K562 (cell line): ENCODE measurements at regions not wholly inside any gene's neighbourhood (a gene's known extent, or its start where the extent isn't known, plus 50 kb on each side); places are given as distances from the start of the nearest gene placed in this dataset.

ENCODE experiments used
- EZH2 ChIP-seq: IDR thresholded peaks from 2 replicates; pipeline ENCODE4 v1.6.1; 2012; ENCODE audit warnings: low read depth, mild to moderate bottlenecking, inconsistent platforms, low read length, borderline replicate concordance
- PCBP1 ChIP-seq: fragments of 200-400 bp; formaldehyde crosslinking; IDR thresholded peaks from 2 replicates; pipeline ENCODE4 v1.6.1; 2018; ENCODE audit warnings: mild to moderate bottlenecking, low read depth, low read length; ENCODE audit not compliant: poor library complexity, severe bottlenecking
- RAD21 ChIP-seq, 2 experiments: fragments of 250-450 bp in 1 of 2; fragments of 450-650 bp in 1 of 2; sonication (Bioruptor Pico) in 1 of 2; formaldehyde crosslinking in 1 of 2; IDR thresholded peaks in 1 of 2; conservative IDR thresholded peaks in 1 of 2; 2 replicates each; pipeline versions ENCODE4 v1.4.0 to v1.8.0; 2020 to 2022; ENCODE audit warnings: mild to moderate bottlenecking in 2 of 2, moderate library complexity in 1 of 2
- SIN3A ChIP-seq, 2 experiments: fragments of 150-350 bp in 1 of 2; IDR thresholded peaks; 2 replicates each; pipeline ENCODE4 v1.6.1; 2011 to 2016; ENCODE audit warnings: borderline replicate concordance in 2 of 2, low read depth in 2 of 2, low read length in 2 of 2, mild to moderate bottlenecking in 2 of 2, moderate library complexity in 2 of 2; ENCODE audit not compliant: control insufficient read depth in 1 of 2
- SP1 ChIP-seq: sonication (generic); formaldehyde crosslinking; IDR thresholded peaks from 2 replicates; pipeline ENCODE4 v1.8.1; 2022; ENCODE audit warnings: mild to moderate bottlenecking, missing genetic modification reagents
- ZNF766 ChIP-seq: fragments of 200-800 bp; sonication (Bioruptor generic); conservative IDR thresholded peaks from 2 replicates; pipeline ENCODE4 v1.6.1; 2016; ENCODE audit warnings: missing genetic modification characterization, missing compliant biosample characterization
- TF ChIP-seq, protein P1 (sequence below): sonication (generic); formaldehyde crosslinking; IDR thresholded peaks from 2 replicates; pipeline ENCODE4 v1.8.0; 2022; ENCODE audit warnings: missing genetic modification reagents, mild to moderate bottlenecking, borderline replicate concordance
- TF ChIP-seq, protein P2 (sequence below): fragments of 200-400 bp; formaldehyde crosslinking; IDR thresholded peaks from 2 replicates; pipeline ENCODE4 v1.6.1; 2017; ENCODE audit warnings: mild to moderate bottlenecking, low read depth, low read length, moderate library complexity
- TF ChIP-seq, protein P3 (sequence below), 3 experiments: IDR thresholded peaks in 2 of 3; conservative IDR thresholded peaks in 1 of 3; 2 replicates each; pipeline ENCODE4 v1.5.1; 2011 to 2012; ENCODE audit warnings: low read length in 3 of 3, mild to moderate bottlenecking in 3 of 3, control low read depth in 2 of 3, improper control_type of control experiment in 1 of 3, inconsistent platforms in 1 of 3, low read depth in 1 of 3, mixed read lengths in 1 of 3, moderate library complexity in 1 of 3; ENCODE audit not compliant: insufficient read depth in 2 of 3
- TF ChIP-seq, protein P4 (sequence below): conservative IDR thresholded peaks from 2 replicates; pipeline ENCODE4 v1.6.1; 2011; ENCODE audit warnings: low read depth, mild to moderate bottlenecking, low read length; ENCODE audit not compliant: control insufficient read depth

DNA sequence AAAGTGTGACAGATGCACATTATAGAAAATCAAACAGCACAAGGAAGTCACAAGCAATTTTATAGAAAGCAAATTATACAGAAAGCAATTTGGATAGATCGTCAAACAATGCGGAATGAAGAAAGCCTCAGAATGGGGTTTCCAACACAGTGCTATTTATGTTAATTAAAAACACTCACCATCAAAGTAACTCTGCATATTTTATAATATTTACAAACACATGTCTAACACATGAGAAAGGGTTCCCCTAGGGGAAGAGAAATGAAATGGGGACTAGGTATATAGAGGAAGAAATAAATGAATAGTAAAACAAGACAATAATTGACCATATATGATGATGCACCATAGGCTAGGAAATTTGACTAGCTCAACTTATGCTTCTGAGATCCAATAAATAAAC lies 171.2 kb upstream of the XYLT1 start:
- TF ChIP-seq, protein P1, sequence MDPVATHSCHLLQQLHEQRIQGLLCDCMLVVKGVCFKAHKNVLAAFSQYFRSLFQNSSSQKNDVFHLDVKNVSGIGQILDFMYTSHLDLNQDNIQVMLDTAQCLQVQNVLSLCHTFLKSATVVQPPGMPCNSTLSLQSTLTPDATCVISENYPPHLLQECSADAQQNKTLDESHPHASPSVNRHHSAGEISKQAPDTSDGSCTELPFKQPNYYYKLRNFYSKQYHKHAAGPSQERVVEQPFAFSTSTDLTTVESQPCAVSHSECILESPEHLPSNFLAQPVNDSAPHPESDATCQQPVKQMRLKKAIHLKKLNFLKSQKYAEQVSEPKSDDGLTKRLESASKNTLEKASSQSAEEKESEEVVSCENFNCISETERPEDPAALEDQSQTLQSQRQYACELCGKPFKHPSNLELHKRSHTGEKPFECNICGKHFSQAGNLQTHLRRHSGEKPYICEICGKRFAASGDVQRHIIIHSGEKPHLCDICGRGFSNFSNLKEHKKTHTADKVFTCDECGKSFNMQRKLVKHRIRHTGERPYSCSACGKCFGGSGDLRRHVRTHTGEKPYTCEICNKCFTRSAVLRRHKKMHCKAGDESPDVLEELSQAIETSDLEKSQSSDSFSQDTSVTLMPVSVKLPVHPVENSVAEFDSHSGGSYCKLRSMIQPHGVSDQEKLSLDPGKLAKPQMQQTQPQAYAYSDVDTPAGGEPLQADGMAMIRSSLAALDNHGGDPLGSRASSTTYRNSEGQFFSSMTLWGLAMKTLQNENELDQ = no peak
- TF ChIP-seq EZH2 = no peak
- no peak for TF ChIP-seq PCBP1
- TF ChIP-seq, protein P2, sequence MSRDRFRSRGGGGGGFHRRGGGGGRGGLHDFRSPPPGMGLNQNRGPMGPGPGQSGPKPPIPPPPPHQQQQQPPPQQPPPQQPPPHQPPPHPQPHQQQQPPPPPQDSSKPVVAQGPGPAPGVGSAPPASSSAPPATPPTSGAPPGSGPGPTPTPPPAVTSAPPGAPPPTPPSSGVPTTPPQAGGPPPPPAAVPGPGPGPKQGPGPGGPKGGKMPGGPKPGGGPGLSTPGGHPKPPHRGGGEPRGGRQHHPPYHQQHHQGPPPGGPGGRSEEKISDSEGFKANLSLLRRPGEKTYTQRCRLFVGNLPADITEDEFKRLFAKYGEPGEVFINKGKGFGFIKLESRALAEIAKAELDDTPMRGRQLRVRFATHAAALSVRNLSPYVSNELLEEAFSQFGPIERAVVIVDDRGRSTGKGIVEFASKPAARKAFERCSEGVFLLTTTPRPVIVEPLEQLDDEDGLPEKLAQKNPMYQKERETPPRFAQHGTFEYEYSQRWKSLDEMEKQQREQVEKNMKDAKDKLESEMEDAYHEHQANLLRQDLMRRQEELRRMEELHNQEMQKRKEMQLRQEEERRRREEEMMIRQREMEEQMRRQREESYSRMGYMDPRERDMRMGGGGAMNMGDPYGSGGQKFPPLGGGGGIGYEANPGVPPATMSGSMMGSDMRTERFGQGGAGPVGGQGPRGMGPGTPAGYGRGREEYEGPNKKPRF = no peak
- no peak for TF ChIP-seq ZNF766 (CRISPR knock-in tag)
- TF ChIP-seq, protein P3, sequence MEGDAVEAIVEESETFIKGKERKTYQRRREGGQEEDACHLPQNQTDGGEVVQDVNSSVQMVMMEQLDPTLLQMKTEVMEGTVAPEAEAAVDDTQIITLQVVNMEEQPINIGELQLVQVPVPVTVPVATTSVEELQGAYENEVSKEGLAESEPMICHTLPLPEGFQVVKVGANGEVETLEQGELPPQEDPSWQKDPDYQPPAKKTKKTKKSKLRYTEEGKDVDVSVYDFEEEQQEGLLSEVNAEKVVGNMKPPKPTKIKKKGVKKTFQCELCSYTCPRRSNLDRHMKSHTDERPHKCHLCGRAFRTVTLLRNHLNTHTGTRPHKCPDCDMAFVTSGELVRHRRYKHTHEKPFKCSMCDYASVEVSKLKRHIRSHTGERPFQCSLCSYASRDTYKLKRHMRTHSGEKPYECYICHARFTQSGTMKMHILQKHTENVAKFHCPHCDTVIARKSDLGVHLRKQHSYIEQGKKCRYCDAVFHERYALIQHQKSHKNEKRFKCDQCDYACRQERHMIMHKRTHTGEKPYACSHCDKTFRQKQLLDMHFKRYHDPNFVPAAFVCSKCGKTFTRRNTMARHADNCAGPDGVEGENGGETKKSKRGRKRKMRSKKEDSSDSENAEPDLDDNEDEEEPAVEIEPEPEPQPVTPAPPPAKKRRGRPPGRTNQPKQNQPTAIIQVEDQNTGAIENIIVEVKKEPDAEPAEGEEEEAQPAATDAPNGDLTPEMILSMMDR (IDR thresholded peaks at IDR 0.05 in 2 of 3, conservative IDR thresholded peaks at IDR 0.05 in 1 of 3; ENCODE audit: insufficient read depth in 2 of 3, low read depth in 1 of 3, low read length in 3 of 3) = no peak
- TF ChIP-seq RAD21 (CRISPR knock-in tag; conservative IDR thresholded peaks at IDR 0.05 in 1 of 2, IDR thresholded peaks at IDR 0.05 in 1 of 2) = no peak
- TF ChIP-seq SIN3A (IDR thresholded peaks at IDR 0.05; ENCODE audit: borderline replicate concordance in 2 of 2, control insufficient read depth in 1 of 2, low read depth in 2 of 2, low read length in 2 of 2) = no peak
- TF ChIP-seq SP1 (CRISPR knock-in tag) = no peak
- TF ChIP-seq, protein P4, sequence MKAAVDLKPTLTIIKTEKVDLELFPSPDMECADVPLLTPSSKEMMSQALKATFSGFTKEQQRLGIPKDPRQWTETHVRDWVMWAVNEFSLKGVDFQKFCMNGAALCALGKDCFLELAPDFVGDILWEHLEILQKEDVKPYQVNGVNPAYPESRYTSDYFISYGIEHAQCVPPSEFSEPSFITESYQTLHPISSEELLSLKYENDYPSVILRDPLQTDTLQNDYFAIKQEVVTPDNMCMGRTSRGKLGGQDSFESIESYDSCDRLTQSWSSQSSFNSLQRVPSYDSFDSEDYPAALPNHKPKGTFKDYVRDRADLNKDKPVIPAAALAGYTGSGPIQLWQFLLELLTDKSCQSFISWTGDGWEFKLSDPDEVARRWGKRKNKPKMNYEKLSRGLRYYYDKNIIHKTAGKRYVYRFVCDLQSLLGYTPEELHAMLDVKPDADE = no peak
